Naive thymus-derived CD8-positive, alpha-beta T cell (primary cell): ENCODE measurements at regions not wholly inside any gene's neighbourhood (a gene's known extent, or its start where the extent isn't known, plus 50 kb on each side); places are given as distances from the start of the nearest gene placed in this dataset.
"Not testable (repeated sequence)": the region's sequence is repeated elsewhere in the genome, so short reads cannot be mapped to it uniquely, and the experiment has no call there.

Source experiments
- ATAC-seq, 2 donors: fragments of 150-1000 bp; cut with Tn5 transposase in 1 of 2; sonication (Bioruptor Pico), chemical (Tn5 transposase) in 1 of 2; 1 replicate in 1 of 2; 2 replicates in 1 of 2; pipeline ENCODE4 v1.10.0; 2021; ENCODE audit warnings: mild to moderate bottlenecking in 2 of 2, moderate library complexity in 2 of 2
- POLR2A ChIA-PET: fragments of 350-600 bp; sonication (Branson Sonifier 250); formaldehyde crosslinking; loops from one replicate; lab custom pipeline; 2021; ENCODE audit warnings: antibody characterized with exemption; lab: Charles Lee
- DNase-seq, 10 donors: peaks; one replicate each; pipeline versions ENCODE4 v3.0.0 to v3.0.0-alpha.2; 2020 to 2022
- H3K27ac Mint-ChIP-seq, 10 donors: one replicate each; pipeline ENCODE4 v1.8.0; 2020 to 2022; ENCODE audit warnings: mild to moderate bottlenecking in 10 of 10, mixed read lengths in 10 of 10, moderate library complexity in 4 of 10, inconsistent platforms in 1 of 10
- H3K27me3 Mint-ChIP-seq, 5 donors: one replicate each; pipeline ENCODE4 v1.8.0; 2021 to 2022; ENCODE audit warnings: mixed read lengths in 5 of 5
- H3K36me3 Mint-ChIP-seq, 3 donors: one replicate each; pipeline ENCODE4 v1.8.0; 2020 to 2022; ENCODE audit warnings: mixed read lengths in 3 of 3, mild to moderate bottlenecking in 2 of 3, inconsistent platforms in 1 of 3
- H3K4me1 Mint-ChIP-seq, 4 donors: one replicate each; pipeline ENCODE4 v1.8.0; 2021 to 2022; ENCODE audit warnings: mixed read lengths in 4 of 4
- H3K4me3 Mint-ChIP-seq, 10 donors: one replicate each; pipeline ENCODE4 v1.8.0; 2020 to 2022; ENCODE audit warnings: mild to moderate bottlenecking in 10 of 10, mixed read lengths in 10 of 10, moderate library complexity in 6 of 10, inconsistent platforms in 1 of 10
- H3K9me3 Mint-ChIP-seq, 9 donors: one replicate each; pipeline ENCODE4 v1.8.0; 2020 to 2022; ENCODE audit warnings: mixed read lengths in 9 of 9, mild to moderate bottlenecking in 3 of 9, inconsistent platforms in 1 of 9, moderate library complexity in 1 of 9

GRCh38 chrX:46165411-46165810, 379.8 kb downstream of the ZNF674 start:
- DNase-seq, result no peak
- Mint-ChIP-seq H3K27me3 (no peaks in the 10 kb centered on the region), H3K36me3 (no peaks in the 10 kb centered on the region), H3K4me3 (no peak overlapping the region), H3K9me3 (no peaks in the 10 kb centered on the region), H3K4me1 (no peaks in the 10 kb centered on the region), H3K27ac (no peak overlapping the region)
- ATAC-seq, result no peak
- POLR2A ChIA-PET, result no interaction called here

- H3K9me3 Mint-ChIP-seq, result peaks cover 0 to 4% (median 0%) of the 10 kb centered on the region in 9 donors
- no peak overlapping the region for H3K27ac Mint-ChIP-seq
- H3K4me3 Mint-ChIP-seq, result no peak overlapping the region
- H3K27me3 Mint-ChIP-seq, result no peaks in the 10 kb centered on the region
- H3K36me3 Mint-ChIP-seq, result no peaks in the 10 kb centered on the region
- no peak for ATAC-seq
- POLR2A ChIA-PET, result no interaction called here
- H3K4me1 Mint-ChIP-seq, result no peaks in the 10 kb centered on the region
- DNase-seq, result no peak
Observed at GRCh38 chrX:46152756-46153155, 392.5 kb downstream of the ZNF674 start.

GRCh38 chrX:46151332-46151731, 393.9 kb downstream of the ZNF674 start:
- DNase-seq, H3K36me3 Mint-ChIP-seq, H3K4me3 Mint-ChIP-seq, POLR2A ChIA-PET, H3K27me3 Mint-ChIP-seq, ATAC-seq, H3K4me1 Mint-ChIP-seq, H3K9me3 Mint-ChIP-seq, H3K27ac Mint-ChIP-seq: not testable (repeated sequence)

GRCh38 chrX:46144566-46144965, 400.7 kb downstream of the ZNF674 start:
- Mint-ChIP-seq H3K27me3 (no peaks in the 10 kb centered on the region), H3K36me3 (no peaks in the 10 kb centered on the region), H3K4me1 (no peaks in the 10 kb centered on the region), H3K9me3 (peaks cover 0 to 15% (median 0%) of the 10 kb centered on the region in 9 donors), H3K27ac (no peak overlapping the region), H3K4me3 (no peak overlapping the region)
- DNase-seq, result no peak
- ATAC-seq, result no peak
- POLR2A ChIA-PET, result no interaction called here

- DNase-seq (no peak), ATAC-seq (no peak)
- Mint-ChIP-seq H3K36me3 (no peaks in the 10 kb centered on the region), H3K9me3 (peaks cover 0 to 15% (median 0%) of the 10 kb centered on the region in 9 donors), H3K4me3 (no peak overlapping the region), H3K27ac (no peak overlapping the region), H3K4me1 (no peaks in the 10 kb centered on the region), H3K27me3 (peaks cover 0 to 2% (median 0%) of the 10 kb centered on the region in 5 donors)
- POLR2A ChIA-PET, result no interaction called here
Observed at GRCh38 chrX:46140272-46140671, 404.9 kb downstream of the ZNF674 start.

- peaks cover 0 to 10% (median 0%) of the 10 kb centered on the region in 5 donors for H3K27me3 Mint-ChIP-seq
Observed at GRCh38 chrX:46130247-46130646, 415.0 kb downstream of the ZNF674 start.

GRCh38 chrX:46125111-46125510, 420.1 kb downstream of the ZNF674 start:
- no peak for ATAC-seq
- Mint-ChIP-seq H3K36me3 (no peaks in the 10 kb centered on the region), H3K9me3 (no peaks in the 10 kb centered on the region), H3K4me3 (no peak overlapping the region), H3K27me3 (peaks cover 0 to 8% (median 0%) of the 10 kb centered on the region in 5 donors), H3K4me1 (no peaks in the 10 kb centered on the region), H3K27ac (no peak overlapping the region)
- POLR2A ChIA-PET, result no interaction called here
- DNase-seq, result no peak

More at GRCh38 chrX:46130247-46130646, 415.0 kb downstream of the ZNF674 start:
- Mint-ChIP-seq H3K4me3 (no peak overlapping the region), H3K4me1 (no peaks in the 10 kb centered on the region), H3K9me3 (no peaks in the 10 kb centered on the region), H3K36me3 (no peaks in the 10 kb centered on the region), H3K27ac (no peak overlapping the region)
- POLR2A ChIA-PET, result no interaction called here
- no peak for ATAC-seq
- no peak for DNase-seq

- Mint-ChIP-seq H3K27me3 (peaks cover 0 to 13% (median 0%) of the 10 kb centered on the region in 5 donors), H3K4me1 (no peaks in the 10 kb centered on the region), H3K36me3 (no peaks in the 10 kb centered on the region), H3K9me3 (no peaks in the 10 kb centered on the region), H3K27ac (no peak overlapping the region), H3K4me3 (no peak overlapping the region)
- no peak for DNase-seq
- ATAC-seq, result no peak
- POLR2A ChIA-PET, result no interaction called here
Observed at GRCh38 chrX:46117234-46117633, 428.0 kb downstream of the ZNF674 start.

GRCh38 chrX:46087310-46087709, 457.9 kb downstream of the ZNF674 start:
- POLR2A ChIA-PET, DNase-seq, H3K4me3 Mint-ChIP-seq, H3K27ac Mint-ChIP-seq, ATAC-seq, H3K36me3 Mint-ChIP-seq, H3K4me1 Mint-ChIP-seq: not testable (repeated sequence)
- Mint-ChIP-seq H3K9me3 (peaks cover 0 to 11% (median 4%) of the 10 kb centered on the region in 9 donors), H3K27me3 (peaks cover 0 to 10% (median 7%) of the 10 kb centered on the region in 5 donors)

GRCh38 chrX:46080121-46080520, 465.1 kb downstream of the ZNF674 start:
- peaks cover 0 to 24% (median 6%) of the 10 kb centered on the region in 9 donors for H3K9me3 Mint-ChIP-seq
- H3K27me3 Mint-ChIP-seq, H3K36me3 Mint-ChIP-seq: not testable (repeated sequence)

GRCh38 chrX:46072791-46073190, 472.4 kb downstream of the ZNF674 start:
- peaks cover 0 to 6% (median 0%) of the 10 kb centered on the region in 5 donors for H3K27me3 Mint-ChIP-seq
- no peaks in the 10 kb centered on the region for H3K4me1 Mint-ChIP-seq
- no peak for ATAC-seq

More at GRCh38 chrX:46080121-46080520, 465.1 kb downstream of the ZNF674 start:
- H3K4me1 Mint-ChIP-seq, POLR2A ChIA-PET, DNase-seq, H3K27ac Mint-ChIP-seq, ATAC-seq, H3K4me3 Mint-ChIP-seq: not testable (repeated sequence)

GRCh38 chrX:46072372-46072771, 472.8 kb downstream of the ZNF674 start:
- POLR2A ChIA-PET, result no interaction called here
- Mint-ChIP-seq H3K4me3 (no peak overlapping the region), H3K4me1 (no peaks in the 10 kb centered on the region), H3K27ac (no peak overlapping the region), H3K9me3 (peaks cover 0 to 11% (median 0%) of the 10 kb centered on the region in 9 donors), H3K27me3 (peaks cover 0 to 2% (median 0%) of the 10 kb centered on the region in 5 donors), H3K36me3 (no peaks in the 10 kb centered on the region)
- DNase-seq (no peak), ATAC-seq (no peak)

More at GRCh38 chrX:46072791-46073190, 472.4 kb downstream of the ZNF674 start:
- Mint-ChIP-seq H3K36me3 (no peaks in the 10 kb centered on the region), H3K9me3 (peaks cover 0 to 11% (median 0%) of the 10 kb centered on the region in 9 donors), H3K4me3 (no peak overlapping the region), H3K27ac (no peak overlapping the region)
- POLR2A ChIA-PET, result no interaction called here
- DNase-seq, result no peak

- H3K9me3 Mint-ChIP-seq, result peaks cover 0 to 3% (median 0%) of the 10 kb centered on the region in 9 donors
- ATAC-seq, result no peak
- H3K27ac Mint-ChIP-seq, result no peak overlapping the region
Observed at GRCh38 chrX:46070421-46070820, 474.8 kb downstream of the ZNF674 start.

GRCh38 chrX:46059316-46059715, 485.9 kb downstream of the ZNF674 start:
- Mint-ChIP-seq H3K36me3 (peaks cover 0 to 8% (median 0%) of the 10 kb centered on the region in 3 donors), H3K27ac (no peak overlapping the region), H3K9me3 (peaks cover 0 to 18% (median 1%) of the 10 kb centered on the region in 9 donors), H3K27me3 (no peaks in the 10 kb centered on the region), H3K4me1 (no peaks in the 10 kb centered on the region), H3K4me3 (no peak overlapping the region)
- POLR2A ChIA-PET, result no interaction called here
- DNase-seq (no peak), ATAC-seq (no peak)

More at GRCh38 chrX:46070421-46070820, 474.8 kb downstream of the ZNF674 start:
- Mint-ChIP-seq H3K36me3 (no peaks in the 10 kb centered on the region), H3K27me3 (peaks cover 0 to 3% (median 0%) of the 10 kb centered on the region in 5 donors), H3K4me1 (no peaks in the 10 kb centered on the region), H3K4me3 (no peak overlapping the region)
- POLR2A ChIA-PET, result no interaction called here
- DNase-seq, result no peak
